ENCODE measurements at regions not wholly inside any gene's neighbourhood (a gene's known extent, or its start where the extent isn't known, plus 50 kb on each side); places are given as distances from the start of the nearest gene placed in this dataset.
"Not testable (repeated sequence)": the region's sequence is repeated elsewhere in the genome, so short reads cannot be mapped to it uniquely, and the experiment has no call there.

- Histone ChIP-seq H3K4me3 (no peak overlapping the region), H3K4me1 (no peaks in the 10 kb centered on the region), H3K36me3 (no peaks in the 10 kb centered on the region), H3K9me3 (replicated peaks) (peaks cover 13% of the 10 kb centered on the region), H3K27ac (replicated peaks) (no peak overlapping the region), H3K27me3 (ENCODE audit: low read depth) (no peaks in the 10 kb centered on the region)
- TF ChIP-seq, protein P1, sequence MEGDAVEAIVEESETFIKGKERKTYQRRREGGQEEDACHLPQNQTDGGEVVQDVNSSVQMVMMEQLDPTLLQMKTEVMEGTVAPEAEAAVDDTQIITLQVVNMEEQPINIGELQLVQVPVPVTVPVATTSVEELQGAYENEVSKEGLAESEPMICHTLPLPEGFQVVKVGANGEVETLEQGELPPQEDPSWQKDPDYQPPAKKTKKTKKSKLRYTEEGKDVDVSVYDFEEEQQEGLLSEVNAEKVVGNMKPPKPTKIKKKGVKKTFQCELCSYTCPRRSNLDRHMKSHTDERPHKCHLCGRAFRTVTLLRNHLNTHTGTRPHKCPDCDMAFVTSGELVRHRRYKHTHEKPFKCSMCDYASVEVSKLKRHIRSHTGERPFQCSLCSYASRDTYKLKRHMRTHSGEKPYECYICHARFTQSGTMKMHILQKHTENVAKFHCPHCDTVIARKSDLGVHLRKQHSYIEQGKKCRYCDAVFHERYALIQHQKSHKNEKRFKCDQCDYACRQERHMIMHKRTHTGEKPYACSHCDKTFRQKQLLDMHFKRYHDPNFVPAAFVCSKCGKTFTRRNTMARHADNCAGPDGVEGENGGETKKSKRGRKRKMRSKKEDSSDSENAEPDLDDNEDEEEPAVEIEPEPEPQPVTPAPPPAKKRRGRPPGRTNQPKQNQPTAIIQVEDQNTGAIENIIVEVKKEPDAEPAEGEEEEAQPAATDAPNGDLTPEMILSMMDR (IDR thresholded peaks at IDR 0.05; ENCODE audit: borderline replicate concordance), result no peak
- no peak for DNase-seq
- intact Hi-C loops (cut with micrococcal nuclease), result no loop called here
These were observed 127.7 kb downstream of the MYCN start for GRCh38 chr2:16067866-16068551.

GRCh38 chr2:16067444-16067843 is 127.1 kb downstream of the MYCN start:
- no peaks in the 10 kb centered on the region for H3K27me3 ChIP-seq (ENCODE audit: low read depth)
- H3K36me3 ChIP-seq, result no peaks in the 10 kb centered on the region
- H3K4me3 ChIP-seq, result no peak overlapping the region
- H3K27ac ChIP-seq (replicated peaks), result no peak overlapping the region
- H3K9me3 ChIP-seq (replicated peaks), result peaks cover 15% of the 10 kb centered on the region
- intact Hi-C loops (cut with micrococcal nuclease), result no loop called here
- no peak for DNase-seq
- TF ChIP-seq, protein P1 (IDR thresholded peaks at IDR 0.05; ENCODE audit: borderline replicate concordance), result no peak
- no peaks in the 10 kb centered on the region for H3K4me1 ChIP-seq

DNA sequence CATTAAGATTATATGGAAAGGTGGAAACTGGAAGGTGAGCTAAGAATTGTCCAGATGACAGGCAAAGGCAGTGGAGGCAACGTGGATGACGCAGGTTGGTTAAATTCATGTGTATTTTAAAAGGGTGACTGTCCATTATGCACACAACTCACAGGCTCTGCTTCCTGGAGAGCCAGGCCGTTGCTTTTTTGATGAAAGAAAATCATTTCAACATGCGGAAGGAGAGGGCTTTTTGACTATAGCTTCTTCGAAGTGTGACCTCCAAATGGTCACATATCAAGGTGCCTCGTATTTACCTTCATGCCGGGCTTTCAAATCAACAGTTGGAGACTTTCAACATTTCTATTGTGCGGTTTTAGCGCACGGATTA is 126.7 kb downstream of the MYCN start:
- TF ChIP-seq, protein P1 (IDR thresholded peaks at IDR 0.05; ENCODE audit: borderline replicate concordance), result no peak
- no peak overlapping the region for H3K27ac ChIP-seq (replicated peaks)
- H3K9me3 ChIP-seq (replicated peaks), result peaks cover 15% of the 10 kb centered on the region
- H3K4me1 ChIP-seq, result no peaks in the 10 kb centered on the region
- no peaks in the 10 kb centered on the region for H3K36me3 ChIP-seq
- H3K27me3 ChIP-seq (ENCODE audit: low read depth), result no peaks in the 10 kb centered on the region
- no peak overlapping the region for H3K4me3 ChIP-seq
- intact Hi-C loops (cut with micrococcal nuclease), result no loop called here
- DNase-seq, result no peak

GRCh38 chr2:16066261-16067036 is 126.1 kb downstream of the MYCN start:
- no peak for DNase-seq
- H3K27me3 ChIP-seq (ENCODE audit: low read depth), result no peaks in the 10 kb centered on the region
- no peaks in the 10 kb centered on the region for H3K4me1 ChIP-seq
- H3K27ac ChIP-seq (replicated peaks), result no peak overlapping the region
- no peak overlapping the region for H3K4me3 ChIP-seq
- TF ChIP-seq, protein P1 (IDR thresholded peaks at IDR 0.05; ENCODE audit: borderline replicate concordance), result no peak
- intact Hi-C loops (cut with micrococcal nuclease), result no loop called here
- no peaks in the 10 kb centered on the region for H3K36me3 ChIP-seq
- H3K9me3 ChIP-seq (replicated peaks), result peaks cover 15% of the 10 kb centered on the region

DNA sequence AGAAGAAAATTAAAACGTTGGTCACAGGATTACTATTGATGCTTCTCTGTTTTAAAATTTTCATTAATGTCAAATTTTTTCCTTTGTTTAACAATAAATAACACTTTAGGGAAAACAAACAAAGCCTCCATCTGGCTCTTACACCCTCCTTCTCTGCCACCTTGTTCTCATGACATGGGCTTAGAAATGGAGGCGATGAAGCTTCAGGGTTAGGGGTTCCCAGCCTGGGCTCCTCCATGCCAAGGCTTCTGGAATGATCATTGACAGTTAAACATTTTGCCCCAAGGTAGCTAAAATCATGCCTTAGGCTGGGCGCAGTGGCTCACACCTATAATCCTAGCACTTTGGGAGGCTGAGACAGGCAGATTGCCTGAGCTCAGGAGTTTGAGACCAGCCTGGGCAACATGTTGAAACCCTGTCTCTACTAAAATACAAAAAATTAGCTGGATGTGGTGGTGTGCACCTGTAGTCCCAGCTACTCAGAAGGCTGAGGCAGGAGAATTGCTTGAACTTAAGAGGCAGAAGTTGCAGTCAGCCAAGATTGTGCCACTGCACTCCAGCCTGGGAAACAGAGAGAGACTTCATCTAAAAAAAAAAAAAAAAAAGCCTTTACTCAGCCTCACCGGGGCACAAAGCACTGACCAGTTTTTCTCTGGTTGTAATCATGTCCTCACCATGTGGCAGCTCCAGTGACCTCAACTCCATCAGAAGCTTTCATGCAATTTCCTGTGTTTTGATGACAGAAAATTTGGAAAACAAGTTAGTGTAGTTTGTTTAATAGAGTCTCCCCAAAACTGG is 125.1 kb downstream of the MYCN start:
- H3K36me3 ChIP-seq; H3K4me3 ChIP-seq; DNase-seq; intact Hi-C loops (cut with micrococcal nuclease); H3K27me3 ChIP-seq (ENCODE audit: low read depth); H3K27ac ChIP-seq (replicated peaks); H3K4me1 ChIP-seq: not testable (repeated sequence)
- H3K9me3 ChIP-seq (replicated peaks), result peaks cover 15% of the 10 kb centered on the region

Data from left ventricle myocardium inferior (tissue), 1 donor.